ENCODE measurements at regions not wholly inside any gene's neighbourhood (a gene's known extent, or its start where the extent isn't known, plus 50 kb on each side); places are given as distances from the start of the nearest gene placed in this dataset.

DNA sequence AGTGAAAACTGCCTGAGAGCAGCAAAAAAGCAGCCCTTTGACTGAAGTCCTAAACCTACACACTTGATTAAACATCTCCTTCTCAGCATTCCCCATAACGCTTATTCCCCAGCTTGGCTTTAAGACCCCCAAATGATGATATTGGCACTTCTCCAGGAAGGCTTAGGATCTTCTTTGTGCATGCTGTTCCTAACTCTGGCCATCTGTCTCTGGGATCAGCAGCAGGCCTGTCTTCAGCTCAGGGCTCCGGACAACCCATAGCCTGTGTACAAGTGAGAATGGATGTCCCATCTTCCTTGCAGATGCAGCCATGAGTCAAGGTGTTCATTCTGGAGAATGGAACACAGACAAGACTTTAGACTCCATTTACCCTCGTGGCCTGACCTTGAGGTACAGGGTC is 81.6 kb upstream of the TMEM17 start:
- H3K4me1 ChIP-seq (ENCODE audit: control insufficient read depth in 1 of 2, insufficient read depth in 2 of 2, low read depth in 1 of 2, low read length in 1 of 2), result peaks cover 0 to 8% of the 10 kb centered on the region in 2 experiments; a peak in 1 of 4 replicates
- H3K9me2 ChIP-seq, result no peaks in the 10 kb centered on the region
- H3F3A ChIP-seq (replicated peaks; ENCODE audit: insufficient read depth), result no peaks in the 10 kb centered on the region
- no peak overlapping the region for H3K4me2 ChIP-seq
- TF ChIP-seq EP300 (IDR thresholded peaks at IDR 0.05; ENCODE audit: borderline replicate concordance in 1 of 2, low read depth in 1 of 2, low read length in 1 of 2) (no peak), SMC3 (IDR thresholded peaks at IDR 0.05; ENCODE audit: low read depth, low read length) (no peak), USF2 (IDR thresholded peaks at IDR 0.05; ENCODE audit: borderline replicate concordance, low read depth, low read length) (no peak), YY1 (IDR thresholded peaks at IDR 0.05; ENCODE audit: low read depth) (no peak), FOXJ3 (CRISPR knock-in tag; IDR thresholded peaks at IDR 0.05) (no peak), ELF1 (IDR thresholded peaks at IDR 0.05) (no peak), POLR2AphosphoS5 (IDR thresholded peaks at IDR 0.05; ENCODE audit: low read depth, low read length) (no peak), TAF1 (IDR thresholded peaks at IDR 0.05; ENCODE audit: borderline replicate concordance, low read depth, low read length) (no peak), FOSL2 (IDR thresholded peaks at IDR 0.05; ENCODE audit: borderline replicate concordance, low read depth) (no peak), SIN3A (IDR thresholded peaks at IDR 0.05; ENCODE audit: borderline replicate concordance, low read depth, low read length) (no peak)
- H4K20me1 ChIP-seq (ENCODE audit: insufficient read depth), result no peaks in the 10 kb centered on the region
- whole genome bisulfite sequencing (ENCODE audit: low lambda C conversion rate), result 71% methylated on average over 3 of the region's 3 CpGs
- no peaks in the 10 kb centered on the region for H3K36me3 ChIP-seq (replicated peaks in 1 of 2; ENCODE audit: control insufficient read depth in 1 of 2, insufficient read depth in 2 of 2, low read length in 1 of 2)
- H2AFZ ChIP-seq (ENCODE audit: low read depth), result no peak overlapping the region
- H3K79me2 ChIP-seq (ENCODE audit: insufficient read depth), result no peaks in the 10 kb centered on the region
- no peak overlapping the region for H3K4me3 ChIP-seq (ENCODE audit: low read depth in 2 of 2, low read length in 1 of 2)
- H3K9ac ChIP-seq, result 0 out of 2 replicates have a peak overlapping the region, but pooled peaks have one; percentile 0
- ChIA-PET POLR2A (no interaction called here), CTCF (no interaction called here)
- H3K27ac ChIP-seq (ENCODE audit: low read depth in 2 of 2, low read length in 1 of 2), result peak overlapping the region in 1 of 2 experiments; percentile 23; a peak in 2 of 4 replicates
- no peaks in the 10 kb centered on the region for H3K9me3 ChIP-seq
- H3K27me3 ChIP-seq (ENCODE audit: insufficient read depth), result no peaks in the 10 kb centered on the region
- DNase-seq, result no peak

DNA sequence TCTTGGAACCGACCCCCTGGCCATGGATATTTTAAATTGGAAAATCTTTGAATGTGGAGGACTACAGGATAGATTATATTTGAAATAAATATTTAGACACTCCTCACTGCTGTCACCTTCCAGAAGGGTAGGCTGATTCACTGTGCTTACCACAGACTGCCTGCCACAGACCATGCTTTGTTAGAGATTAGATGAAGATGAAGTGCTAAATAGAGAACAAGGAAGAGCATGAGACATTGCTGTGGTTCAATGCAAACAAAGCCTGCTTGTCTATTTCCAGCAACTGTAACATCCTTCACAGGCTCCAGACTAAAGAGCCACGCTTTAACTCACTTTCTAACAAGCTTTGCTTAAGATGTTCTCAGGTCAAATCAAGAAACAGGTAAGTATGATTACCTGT is 81.0 kb upstream of the TMEM17 start:
- Histone ChIP-seq H3K79me2 (ENCODE audit: insufficient read depth) (no peaks in the 10 kb centered on the region), H3K27ac (ENCODE audit: low read depth in 2 of 2, low read length in 1 of 2) (peak overlapping the region in 1 of 2 experiments; percentile 23; a peak in 2 of 4 replicates), H3K9ac (0 out of 2 replicates have a peak overlapping the region, but pooled peaks have one; percentile 0), H3K4me3 (ENCODE audit: low read depth in 2 of 2, low read length in 1 of 2) (no peak overlapping the region), H3K9me2 (no peaks in the 10 kb centered on the region), H2AFZ (ENCODE audit: low read depth) (0 out of 2 replicates have a peak overlapping the region, but pooled peaks have one; percentile 17), H4K20me1 (ENCODE audit: insufficient read depth) (no peaks in the 10 kb centered on the region), H3K9me3 (no peaks in the 10 kb centered on the region), H3K4me1 (ENCODE audit: control insufficient read depth in 1 of 2, insufficient read depth in 2 of 2, low read depth in 1 of 2, low read length in 1 of 2) (peaks cover 0 to 8% of the 10 kb centered on the region in 2 experiments; a peak in 1 of 4 replicates), H3K36me3 (replicated peaks in 1 of 2; ENCODE audit: control insufficient read depth in 1 of 2, insufficient read depth in 2 of 2, low read length in 1 of 2) (no peaks in the 10 kb centered on the region), H3K4me2 (no peak overlapping the region), H3F3A (replicated peaks; ENCODE audit: insufficient read depth) (no peaks in the 10 kb centered on the region), H3K27me3 (ENCODE audit: insufficient read depth) (no peaks in the 10 kb centered on the region)
- 83% methylated on average over 2 of the region's 2 CpGs for WGBS (ENCODE audit: low lambda C conversion rate)
- TF ChIP-seq TCF12 (IDR thresholded peaks at IDR 0.05) (peak; percentile 53), GATA2 (CRISPR knock-in tag; IDR thresholded peaks at IDR 0.05) (no peak)
- TF ChIP-seq, protein P1, sequence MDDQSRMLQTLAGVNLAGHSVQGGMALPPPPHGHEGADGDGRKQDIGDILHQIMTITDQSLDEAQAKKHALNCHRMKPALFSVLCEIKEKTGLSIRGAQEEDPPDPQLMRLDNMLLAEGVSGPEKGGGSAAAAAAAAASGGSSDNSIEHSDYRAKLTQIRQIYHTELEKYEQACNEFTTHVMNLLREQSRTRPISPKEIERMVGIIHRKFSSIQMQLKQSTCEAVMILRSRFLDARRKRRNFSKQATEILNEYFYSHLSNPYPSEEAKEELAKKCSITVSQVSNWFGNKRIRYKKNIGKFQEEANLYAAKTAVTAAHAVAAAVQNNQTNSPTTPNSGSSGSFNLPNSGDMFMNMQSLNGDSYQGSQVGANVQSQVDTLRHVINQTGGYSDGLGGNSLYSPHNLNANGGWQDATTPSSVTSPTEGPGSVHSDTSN (IDR thresholded peaks at IDR 0.05), result peak; percentile 72
- POLR2A ChIA-PET, result no interaction called here
- CTCF ChIA-PET, result no interaction called here
- no peak for DNase-seq

Data from SK-N-SH (cell line).